Stimulated activated CD8-positive, alpha-beta memory T cell treated with anti-CD3 and anti-CD28 coated beads, Interleukin-12 subunit alpha, Interleukin-12 subunit beta, amount 100 ng/mL, for 24 hours (primary cell): ENCODE measurements at regions not wholly inside any gene's neighbourhood (a gene's known extent, or its start where the extent isn't known, plus 50 kb on each side); places are given as distances from the start of the nearest gene placed in this dataset.
"Not testable (repeated sequence)": the region's sequence is repeated elsewhere in the genome, so short reads cannot be mapped to it uniquely, and the experiment has no call there.

ENCODE experiments used
- DNase-seq: peaks from one replicate; pipeline ENCODE4 v3.0.0-alpha.2; 2020; ENCODE audit errors: extremely low read depth

GRCh38 chr9:106106396-106106795, 412.1 kb downstream of the TMEM38B start:
- no peak for DNase-seq

- DNase-seq: no peak
These were observed 413.4 kb downstream of the TMEM38B start for GRCh38 chr9:106107716-106108115.

GRCh38 chr9:106109706-106110105, 415.4 kb downstream of the TMEM38B start:
- DNase-seq: not testable (repeated sequence)

GRCh38 chr9:106110483-106110882, 416.1 kb downstream of the TMEM38B start:
- DNase-seq: no peak

- DNase-seq: no peak
These were observed 416.8 kb downstream of the TMEM38B start for GRCh38 chr9:106111039-106111730.

- no peak for DNase-seq
These were observed 418.6 kb downstream of the TMEM38B start for GRCh38 chr9:106112935-106113334.

GRCh38 chr9:106119176-106119575, 424.8 kb downstream of the TMEM38B start:
- DNase-seq: no peak

GRCh38 chr9:106120071-106120470, 425.7 kb downstream of the TMEM38B start:
- no peak for DNase-seq

GRCh38 chr9:106127776-106128175, 433.4 kb downstream of the TMEM38B start:
- no peak for DNase-seq

GRCh38 chr9:106130374-106130773, 436.0 kb downstream of the TMEM38B start:
- no peak for DNase-seq

- DNase-seq: no peak
These were observed 449.4 kb downstream of the TMEM38B start for GRCh38 chr9:106143781-106144180.

GRCh38 chr9:106146066-106146840, 451.9 kb downstream of the TMEM38B start:
- no peak for DNase-seq

GRCh38 chr9:106146886-106147285, 452.5 kb downstream of the TMEM38B start:
- DNase-seq: no peak

- DNase-seq: no peak
These were observed 455.6 kb downstream of the TMEM38B start for GRCh38 chr9:106149956-106150355.

GRCh38 chr9:106156465-106156864, 462.1 kb downstream of the TMEM38B start:
- DNase-seq: no peak

- DNase-seq: no peak
These were observed 477.9 kb downstream of the TMEM38B start for GRCh38 chr9:106172265-106172664.

- no peak for DNase-seq
These were observed 480.0 kb downstream of the TMEM38B start for GRCh38 chr9:106174346-106174745.

GRCh38 chr9:106177216-106177615, 482.9 kb downstream of the TMEM38B start:
- DNase-seq: no peak

GRCh38 chr9:106179191-106179590, 484.9 kb downstream of the TMEM38B start:
- no peak for DNase-seq

GRCh38 chr9:106203815-106204516, 509.6 kb downstream of the TMEM38B start:
- DNase-seq: not testable (repeated sequence)

GRCh38 chr9:106207298-106207697, 513.0 kb downstream of the TMEM38B start:
- DNase-seq: no peak

- DNase-seq: no peak
These were observed 524.1 kb downstream of the TMEM38B start for GRCh38 chr9:106218427-106218826.

GRCh38 chr9:106218854-106219253, 524.5 kb downstream of the TMEM38B start:
- no peak for DNase-seq
